ENCODE measurements at regions not wholly inside any gene's neighbourhood (a gene's known extent, or its start where the extent isn't known, plus 50 kb on each side); places are given as distances from the start of the nearest gene placed in this dataset.

GRCh38 chr4:14596028-14596427 is 406.3 kb upstream of the CPEB2 start:
- H3K36me3 ChIP-seq (ENCODE audit: control insufficient read depth in 1 of 2, insufficient read depth in 2 of 2, low read length in 2 of 2), result no peaks in the 10 kb centered on the region
- H3K4me1 ChIP-seq (ENCODE audit: control insufficient read depth in 1 of 2, insufficient read depth in 2 of 2, low read length in 2 of 2), result no peaks in the 10 kb centered on the region
- no peak overlapping the region for H3K27ac ChIP-seq (ENCODE audit: low read depth, low read length)
- H3K9me3 ChIP-seq (ENCODE audit: control insufficient read depth in 1 of 2, low read length in 2 of 2), result no peaks in the 10 kb centered on the region
- H3K4me3 ChIP-seq (ENCODE audit: low read depth in 1 of 2, low read length in 2 of 2), result no peak overlapping the region
- no peaks in the 10 kb centered on the region for H3K27me3 ChIP-seq (ENCODE audit: control insufficient read depth in 1 of 2, insufficient read depth in 2 of 2, low read length in 2 of 2)
- no peak overlapping the region for H3K9ac ChIP-seq (ENCODE audit: low read depth in 1 of 2, low read length in 2 of 2)

DNA sequence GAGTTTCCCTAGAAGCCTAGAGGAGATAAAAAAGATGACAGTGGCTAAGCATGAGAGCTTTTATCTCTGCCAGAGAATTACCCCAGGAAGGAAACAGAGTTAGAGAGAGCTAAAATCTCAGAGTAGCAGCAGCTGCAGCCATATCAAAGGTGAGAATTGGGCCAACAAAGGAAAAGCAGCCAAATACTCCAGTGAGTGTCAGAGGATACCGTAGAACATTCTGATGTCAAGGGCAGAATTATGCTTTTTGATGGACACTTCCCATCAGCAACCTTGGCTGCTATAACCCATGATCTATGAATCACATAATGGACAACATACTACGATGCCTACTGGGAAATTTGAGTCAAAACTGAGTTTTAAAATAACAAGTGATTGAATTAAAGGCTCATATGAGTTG is 405.8 kb upstream of the CPEB2 start:
- no peaks in the 10 kb centered on the region for H3K4me1 ChIP-seq (ENCODE audit: control insufficient read depth in 1 of 2, insufficient read depth in 2 of 2, low read length in 2 of 2)
- no peak overlapping the region for H3K4me3 ChIP-seq (ENCODE audit: low read depth in 1 of 2, low read length in 2 of 2)
- no peak overlapping the region for H3K9ac ChIP-seq (ENCODE audit: low read depth in 1 of 2, low read length in 2 of 2)
- no peaks in the 10 kb centered on the region for H3K36me3 ChIP-seq (ENCODE audit: control insufficient read depth in 1 of 2, insufficient read depth in 2 of 2, low read length in 2 of 2)
- H3K27me3 ChIP-seq (ENCODE audit: control insufficient read depth in 1 of 2, insufficient read depth in 2 of 2, low read length in 2 of 2), result no peaks in the 10 kb centered on the region
- no peaks in the 10 kb centered on the region for H3K9me3 ChIP-seq (ENCODE audit: control insufficient read depth in 1 of 2, low read length in 2 of 2)
- no peak overlapping the region for H3K27ac ChIP-seq (ENCODE audit: low read depth, low read length)

DNA sequence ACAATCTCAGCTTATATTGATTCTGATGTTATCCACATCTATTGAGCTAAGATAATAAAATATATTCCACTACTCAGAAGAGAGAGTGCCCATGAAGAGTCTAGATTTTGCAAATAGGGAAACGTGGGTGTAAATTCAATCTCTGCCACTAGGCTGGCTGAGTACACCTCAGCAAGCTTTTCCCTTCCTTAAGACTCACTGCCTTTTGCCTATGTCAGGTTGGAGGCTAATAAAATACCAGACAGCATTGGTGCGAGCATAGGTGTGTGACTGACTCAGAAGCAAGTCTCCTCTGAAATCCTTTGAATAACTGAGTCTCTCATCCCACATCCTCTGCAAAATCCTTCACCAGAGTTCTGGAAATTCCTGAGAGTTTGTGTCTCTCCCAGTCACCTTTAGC is 405.4 kb upstream of the CPEB2 start:
- H3K27ac ChIP-seq (ENCODE audit: low read depth, low read length), result no peak overlapping the region
- no peak overlapping the region for H3K4me3 ChIP-seq (ENCODE audit: low read depth in 1 of 2, low read length in 2 of 2)
- H3K36me3 ChIP-seq (ENCODE audit: control insufficient read depth in 1 of 2, insufficient read depth in 2 of 2, low read length in 2 of 2), result no peaks in the 10 kb centered on the region
- H3K27me3 ChIP-seq (ENCODE audit: control insufficient read depth in 1 of 2, insufficient read depth in 2 of 2, low read length in 2 of 2), result no peaks in the 10 kb centered on the region
- H3K4me1 ChIP-seq (ENCODE audit: control insufficient read depth in 1 of 2, insufficient read depth in 2 of 2, low read length in 2 of 2), result no peaks in the 10 kb centered on the region
- no peak overlapping the region for H3K9ac ChIP-seq (ENCODE audit: low read depth in 1 of 2, low read length in 2 of 2)
- H3K9me3 ChIP-seq (ENCODE audit: control insufficient read depth in 1 of 2, low read length in 2 of 2), result no peaks in the 10 kb centered on the region

DNA sequence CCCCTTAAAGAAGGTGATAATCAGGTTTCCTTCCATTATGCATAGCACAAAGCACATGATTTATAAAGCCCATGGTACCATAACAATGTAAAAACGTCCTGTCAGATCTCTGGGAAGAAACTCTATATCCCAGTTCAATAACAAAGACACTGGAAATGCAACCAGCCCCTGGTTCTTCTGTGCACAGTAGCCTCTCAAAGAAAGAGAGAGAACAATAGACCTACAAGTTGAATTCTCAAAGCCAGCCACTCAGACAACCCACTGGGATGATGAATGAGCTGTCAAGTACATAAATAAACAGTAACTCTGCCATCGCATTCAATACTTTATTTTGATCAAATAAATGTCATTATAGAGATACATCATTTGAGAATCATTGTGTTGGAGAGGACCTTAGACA is 400.1 kb upstream of the CPEB2 start:
- Histone ChIP-seq H3K27ac (ENCODE audit: low read depth, low read length) (no peak overlapping the region), H3K4me3 (ENCODE audit: low read depth in 1 of 2, low read length in 2 of 2) (no peak overlapping the region), H3K36me3 (ENCODE audit: control insufficient read depth in 1 of 2, insufficient read depth in 2 of 2, low read length in 2 of 2) (no peaks in the 10 kb centered on the region), H3K4me1 (ENCODE audit: control insufficient read depth in 1 of 2, insufficient read depth in 2 of 2, low read length in 2 of 2) (no peaks in the 10 kb centered on the region), H3K9me3 (ENCODE audit: control insufficient read depth in 1 of 2, low read length in 2 of 2) (no peaks in the 10 kb centered on the region), H3K27me3 (ENCODE audit: control insufficient read depth in 1 of 2, insufficient read depth in 2 of 2, low read length in 2 of 2) (no peaks in the 10 kb centered on the region), H3K9ac (ENCODE audit: low read depth in 1 of 2, low read length in 2 of 2) (no peak overlapping the region)

DNA sequence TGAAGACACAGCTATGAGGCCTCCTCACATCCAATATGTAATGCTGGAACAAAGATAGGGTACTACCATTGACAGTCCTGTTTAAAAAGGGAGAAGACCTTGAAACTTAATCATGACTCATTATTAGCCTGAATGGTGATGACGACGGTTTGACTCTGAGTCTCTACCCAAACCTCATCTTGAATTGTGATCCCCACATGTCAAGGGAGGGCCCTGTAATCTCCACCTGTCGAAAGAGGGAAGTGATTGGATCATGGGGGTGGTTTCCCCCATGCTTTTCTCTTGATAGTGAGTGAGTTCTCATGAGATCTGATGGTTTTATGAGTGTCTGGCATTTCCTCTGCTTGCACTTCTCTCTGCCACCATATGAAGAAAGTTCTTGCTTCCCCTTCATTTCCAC is 395.3 kb upstream of the CPEB2 start:
- Histone ChIP-seq H3K4me3 (ENCODE audit: low read depth in 1 of 2, low read length in 2 of 2) (no peak overlapping the region), H3K27ac (ENCODE audit: low read depth, low read length) (no peak overlapping the region), H3K36me3 (ENCODE audit: control insufficient read depth in 1 of 2, insufficient read depth in 2 of 2, low read length in 2 of 2) (no peaks in the 10 kb centered on the region), H3K4me1 (ENCODE audit: control insufficient read depth in 1 of 2, insufficient read depth in 2 of 2, low read length in 2 of 2) (no peaks in the 10 kb centered on the region), H3K9ac (ENCODE audit: low read depth in 1 of 2, low read length in 2 of 2) (no peak overlapping the region), H3K27me3 (ENCODE audit: control insufficient read depth in 1 of 2, insufficient read depth in 2 of 2, low read length in 2 of 2) (no peaks in the 10 kb centered on the region), H3K9me3 (ENCODE audit: control insufficient read depth in 1 of 2, low read length in 2 of 2) (no peaks in the 10 kb centered on the region)

DNA sequence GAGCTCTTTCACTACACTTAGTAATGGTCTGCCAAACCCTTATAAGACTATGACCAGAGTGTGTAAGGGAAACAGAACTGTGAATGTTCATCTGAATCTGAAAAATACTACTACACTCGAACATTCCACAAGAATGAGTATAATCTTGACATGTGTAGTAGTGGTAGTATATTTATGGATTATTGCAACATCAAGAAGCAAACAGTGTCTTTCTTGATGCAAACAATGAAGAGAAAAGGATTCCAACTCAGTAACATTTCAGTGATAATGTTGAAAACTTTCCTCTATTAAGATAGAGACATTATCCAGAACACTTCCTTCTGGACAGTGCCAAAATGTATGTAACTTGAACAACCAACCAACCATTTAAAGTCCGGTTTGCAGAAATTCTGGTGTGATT is 394.7 kb upstream of the CPEB2 start:
- no peaks in the 10 kb centered on the region for H3K27me3 ChIP-seq (ENCODE audit: control insufficient read depth in 1 of 2, insufficient read depth in 2 of 2, low read length in 2 of 2)
- H3K4me1 ChIP-seq (ENCODE audit: control insufficient read depth in 1 of 2, insufficient read depth in 2 of 2, low read length in 2 of 2), result no peaks in the 10 kb centered on the region
- H3K9me3 ChIP-seq (ENCODE audit: control insufficient read depth in 1 of 2, low read length in 2 of 2), result no peaks in the 10 kb centered on the region
- H3K27ac ChIP-seq (ENCODE audit: low read depth, low read length), result no peak overlapping the region
- no peak overlapping the region for H3K9ac ChIP-seq (ENCODE audit: low read depth in 1 of 2, low read length in 2 of 2)
- no peak overlapping the region for H3K4me3 ChIP-seq (ENCODE audit: low read depth in 1 of 2, low read length in 2 of 2)
- no peaks in the 10 kb centered on the region for H3K36me3 ChIP-seq (ENCODE audit: control insufficient read depth in 1 of 2, insufficient read depth in 2 of 2, low read length in 2 of 2)

- H3K4me1 ChIP-seq (ENCODE audit: control insufficient read depth in 1 of 2, insufficient read depth in 2 of 2, low read length in 2 of 2), result no peaks in the 10 kb centered on the region
- no peaks in the 10 kb centered on the region for H3K9me3 ChIP-seq (ENCODE audit: control insufficient read depth in 1 of 2, low read length in 2 of 2)
- no peak overlapping the region for H3K27ac ChIP-seq (ENCODE audit: low read depth, low read length)
- no peaks in the 10 kb centered on the region for H3K36me3 ChIP-seq (ENCODE audit: control insufficient read depth in 1 of 2, insufficient read depth in 2 of 2, low read length in 2 of 2)
- H3K9ac ChIP-seq (ENCODE audit: low read depth in 1 of 2, low read length in 2 of 2), result no peak overlapping the region
- H3K27me3 ChIP-seq (ENCODE audit: control insufficient read depth in 1 of 2, insufficient read depth in 2 of 2, low read length in 2 of 2), result no peaks in the 10 kb centered on the region
- no peak overlapping the region for H3K4me3 ChIP-seq (ENCODE audit: low read depth in 1 of 2, low read length in 2 of 2)
Measured at GRCh38 chr4:14608630-14609029, 393.7 kb upstream of the CPEB2 start.

DNA sequence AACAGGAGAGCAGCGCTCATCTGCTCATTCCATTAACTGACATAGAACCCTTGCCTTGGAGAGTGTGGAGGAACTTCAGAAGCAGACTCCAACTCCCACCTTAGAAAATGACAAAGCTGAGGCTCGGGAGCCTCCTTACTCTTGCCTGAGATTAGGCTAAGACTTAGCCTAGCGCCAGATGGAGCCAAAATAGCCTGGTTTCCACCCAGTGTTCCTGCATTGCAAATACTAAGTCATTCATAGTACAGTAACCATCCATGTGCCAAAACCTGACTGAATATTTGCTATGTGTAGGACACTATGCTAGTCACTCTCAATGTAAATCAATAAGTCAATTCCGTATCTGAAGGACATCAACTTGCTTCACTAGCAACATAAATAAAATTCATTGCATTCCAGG is 387.4 kb upstream of the CPEB2 start:
- Histone ChIP-seq H3K36me3 (ENCODE audit: control insufficient read depth in 1 of 2, insufficient read depth in 2 of 2, low read length in 2 of 2) (no peaks in the 10 kb centered on the region), H3K27ac (ENCODE audit: low read depth, low read length) (no peak overlapping the region), H3K9me3 (ENCODE audit: control insufficient read depth in 1 of 2, low read length in 2 of 2) (no peaks in the 10 kb centered on the region), H3K4me1 (ENCODE audit: control insufficient read depth in 1 of 2, insufficient read depth in 2 of 2, low read length in 2 of 2) (no peaks in the 10 kb centered on the region), H3K27me3 (ENCODE audit: control insufficient read depth in 1 of 2, insufficient read depth in 2 of 2, low read length in 2 of 2) (no peaks in the 10 kb centered on the region), H3K4me3 (ENCODE audit: low read depth in 1 of 2, low read length in 2 of 2) (no peak overlapping the region), H3K9ac (ENCODE audit: low read depth in 1 of 2, low read length in 2 of 2) (no peak overlapping the region)

GRCh38 chr4:14615671-14616070 is 386.6 kb upstream of the CPEB2 start:
- H3K9me3 ChIP-seq (ENCODE audit: control insufficient read depth in 1 of 2, low read length in 2 of 2), result no peaks in the 10 kb centered on the region
- H3K4me3 ChIP-seq (ENCODE audit: low read depth in 1 of 2, low read length in 2 of 2), result no peak overlapping the region
- no peaks in the 10 kb centered on the region for H3K4me1 ChIP-seq (ENCODE audit: control insufficient read depth in 1 of 2, insufficient read depth in 2 of 2, low read length in 2 of 2)
- H3K9ac ChIP-seq (ENCODE audit: low read depth in 1 of 2, low read length in 2 of 2), result no peak overlapping the region
- no peak overlapping the region for H3K27ac ChIP-seq (ENCODE audit: low read depth, low read length)
- H3K27me3 ChIP-seq (ENCODE audit: control insufficient read depth in 1 of 2, insufficient read depth in 2 of 2, low read length in 2 of 2), result no peaks in the 10 kb centered on the region
- H3K36me3 ChIP-seq (ENCODE audit: control insufficient read depth in 1 of 2, insufficient read depth in 2 of 2, low read length in 2 of 2), result no peaks in the 10 kb centered on the region

- Histone ChIP-seq H3K9ac (ENCODE audit: low read depth in 1 of 2, low read length in 2 of 2) (no peak overlapping the region), H3K27ac (ENCODE audit: low read depth, low read length) (no peak overlapping the region), H3K4me1 (ENCODE audit: control insufficient read depth in 1 of 2, insufficient read depth in 2 of 2, low read length in 2 of 2) (no peaks in the 10 kb centered on the region), H3K4me3 (ENCODE audit: low read depth in 1 of 2, low read length in 2 of 2) (no peak overlapping the region), H3K36me3 (ENCODE audit: control insufficient read depth in 1 of 2, insufficient read depth in 2 of 2, low read length in 2 of 2) (no peaks in the 10 kb centered on the region), H3K9me3 (ENCODE audit: control insufficient read depth in 1 of 2, low read length in 2 of 2) (no peaks in the 10 kb centered on the region), H3K27me3 (ENCODE audit: control insufficient read depth in 1 of 2, insufficient read depth in 2 of 2, low read length in 2 of 2) (no peaks in the 10 kb centered on the region)
Measured at GRCh38 chr4:14620567-14621141, 381.6 kb upstream of the CPEB2 start.

Data from duodenal mucosa (tissue), 2 donors.